OCI-LY7 (cell line): ENCODE measurements at regions not wholly inside any gene's neighbourhood (a gene's known extent, or its start where the extent isn't known, plus 50 kb on each side); places are given as distances from the start of the nearest gene placed in this dataset.

ENCODE experiments used
- CTCF ChIP-seq: fragments of 200-600 bp; sonication (generic); conservative IDR thresholded peaks from 2 replicates; pipeline ENCODE4 v1.5.1; 2014; ENCODE audit warnings: mild to moderate bottlenecking, antibody characterized with exemption, low read length, moderate library complexity, mixed read lengths
- EZH2phosphoT487 ChIP-seq: fragments of 200-600 bp; sonication (generic); IDR thresholded peaks from 2 replicates; pipeline ENCODE4 v1.6.1; 2018; ENCODE audit warnings: low read depth, borderline replicate concordance, mild to moderate bottlenecking, mixed run types, antibody characterized with exemption, low read length, moderate library complexity, mixed read lengths

- TF ChIP-seq CTCF (no peak), EZH2phosphoT487 (no peak)
Observed at GRCh38 chr9:104313396-104314110, 190.5 kb upstream of the OR13F1 start.
